GM23248 (cell line): ENCODE measurements at regions not wholly inside any gene's neighbourhood (a gene's known extent, or its start where the extent isn't known, plus 50 kb on each side); places are given as distances from the start of the nearest gene placed in this dataset.

Source experiments
- DNase-seq: peaks from one replicate; pipeline ENCODE4 v3.0.0-alpha.2; 2015
- H2AFZ ChIP-seq: fragments of 200-600 bp; sonication (generic); 2 replicates; pipeline ENCODE4 v1.6.1; 2016; ENCODE audit warnings: antibody characterized with exemption
- H3F3A ChIP-seq: fragments of 200-600 bp; sonication (generic); 2 replicates; pipeline ENCODE4 v1.6.1; 2016; ENCODE audit warnings: mild to moderate bottlenecking, antibody characterized with exemption, mixed run types; ENCODE audit not compliant: insufficient read depth
- H3K27ac ChIP-seq: fragments of 200-600 bp; sonication (generic); 2 replicates; pipeline ENCODE4 v1.5.1; 2016; ENCODE audit warnings: mild to moderate bottlenecking
- H3K27me3 ChIP-seq: fragments of 200-600 bp; sonication (generic); replicated peaks from 2 replicates; pipeline ENCODE4 v1.6.1; 2016; ENCODE audit warnings: mild to moderate bottlenecking; ENCODE audit not compliant: insufficient read depth
- H3K36me3 ChIP-seq: fragments of 200-600 bp; sonication (generic); 2 replicates; pipeline ENCODE4 v1.6.1; 2016; ENCODE audit warnings: low read depth, mild to moderate bottlenecking
- H3K4me1 ChIP-seq: fragments of 200-600 bp; sonication (generic); 2 replicates; pipeline ENCODE4 v1.6.1; 2016; ENCODE audit warnings: mild to moderate bottlenecking; ENCODE audit not compliant: insufficient read depth
- H3K4me2 ChIP-seq: fragments of 200-600 bp; sonication (generic); one replicate; pipeline ENCODE4 v1.6.1; 2016; ENCODE audit warnings: mild to moderate bottlenecking; ENCODE audit not compliant: unreplicated experiment
- H3K4me3 ChIP-seq: fragments of 200-600 bp; sonication (generic); 2 replicates; pipeline ENCODE4 v1.5.1; 2016; ENCODE audit warnings: mild to moderate bottlenecking
- H3K79me2 ChIP-seq: fragments of 200-600 bp; sonication (generic); 2 replicates; pipeline ENCODE4 v1.6.1; 2016; ENCODE audit warnings: mild to moderate bottlenecking; ENCODE audit not compliant: insufficient read depth
- H3K9ac ChIP-seq: fragments of 200-600 bp; sonication (generic); 2 replicates; pipeline ENCODE4 v1.6.1; 2016; ENCODE audit warnings: mild to moderate bottlenecking
- H3K9me2 ChIP-seq: fragments of 200-600 bp; sonication (generic); 2 replicates; pipeline ENCODE4 v1.6.1; 2016; ENCODE audit warnings: mixed run types, mild to moderate bottlenecking, moderate library complexity; ENCODE audit not compliant: insufficient read depth
- H3K9me3 ChIP-seq: fragments of 200-600 bp; sonication (generic); one replicate; pipeline ENCODE4 v1.6.1; 2017; ENCODE audit warnings: low read depth
- H4K20me1 ChIP-seq: fragments of 200-600 bp; sonication (generic); 2 replicates; pipeline ENCODE4 v1.6.0; 2016; ENCODE audit not compliant: insufficient read depth
- EZH2 ChIP-seq: fragments of 200-600 bp; sonication (generic); IDR thresholded peaks from 2 replicates; pipeline ENCODE4 v1.6.1; 2018; ENCODE audit warnings: antibody characterized with exemption, mild to moderate bottlenecking; ENCODE audit not compliant: insufficient read depth, poor library complexity, severe bottlenecking
- EZH2phosphoT487 ChIP-seq: fragments of 200-600 bp; sonication (generic); IDR thresholded peaks from 2 replicates; pipeline ENCODE4 v1.6.1; 2018; ENCODE audit warnings: antibody characterized with exemption, moderate library complexity, mild to moderate bottlenecking, low read depth; ENCODE audit not compliant: insufficient read depth
- whole genome bisulfite sequencing, 2 experiments: methylation state at CpG; one replicate each; pipeline ENCODE4 v1.1.6; 2015 to 2017; ENCODE audit warnings: low lambda C conversion rate in 2 of 2, low coverage in 1 of 2; ENCODE audit errors: missing lambda C conversion rate in 2 of 2; 5-methylcytosine and 5-hydroxymethylcytosine counted together
- in situ Hi-C: fragments of 300-500 bp; cut with MboI; formaldehyde crosslinking; loops from 2 replicates; pipeline ENCODE4 v1.15.0; 2020

DNA sequence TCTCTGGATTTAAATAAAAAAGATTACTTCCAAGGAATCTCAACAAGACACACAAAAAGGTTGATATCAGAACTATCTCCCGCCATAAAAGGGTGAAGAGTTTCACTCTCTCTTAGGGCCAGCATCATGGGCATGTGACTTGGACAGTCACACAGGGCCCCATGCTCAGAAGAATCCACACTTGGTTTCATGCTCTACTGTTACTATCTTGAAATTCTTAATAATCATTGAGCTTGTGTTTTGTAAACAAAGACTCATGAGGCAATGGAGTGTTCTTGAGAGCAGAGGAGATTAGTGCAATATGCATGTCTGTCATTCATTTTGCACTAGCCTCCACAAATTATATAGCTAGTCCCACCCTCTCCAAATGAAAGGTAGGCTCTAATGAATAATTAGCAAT is 58.4 kb downstream of the HMHB1 start:
- Histone ChIP-seq H3K4me1 (no peaks in the 10 kb centered on the region; the same call in 1 of the 2 replicates), H3K4me2 (no peak overlapping the region), H3K27ac (no peak overlapping the region), H3K9me3 (no peaks in the 10 kb centered on the region), H3K9me2 (no peaks in the 10 kb centered on the region), H2AFZ (no peak overlapping the region), H3K79me2 (no peaks in the 10 kb centered on the region), H3K9ac (no peak overlapping the region), H3K4me3 (no peak overlapping the region), H4K20me1 (no peaks in the 10 kb centered on the region), H3F3A (no peaks in the 10 kb centered on the region), H3K36me3 (no peaks in the 10 kb centered on the region), H3K27me3 (no peaks in the 10 kb centered on the region)
- no peak for DNase-seq
- 100% methylated on average over 1 of the region's 1 CpG for WGBS, 2 experiments
- in situ Hi-C loops = no loop called here
- no peak for TF ChIP-seq EZH2phosphoT487
- TF ChIP-seq EZH2 = no peak

DNA sequence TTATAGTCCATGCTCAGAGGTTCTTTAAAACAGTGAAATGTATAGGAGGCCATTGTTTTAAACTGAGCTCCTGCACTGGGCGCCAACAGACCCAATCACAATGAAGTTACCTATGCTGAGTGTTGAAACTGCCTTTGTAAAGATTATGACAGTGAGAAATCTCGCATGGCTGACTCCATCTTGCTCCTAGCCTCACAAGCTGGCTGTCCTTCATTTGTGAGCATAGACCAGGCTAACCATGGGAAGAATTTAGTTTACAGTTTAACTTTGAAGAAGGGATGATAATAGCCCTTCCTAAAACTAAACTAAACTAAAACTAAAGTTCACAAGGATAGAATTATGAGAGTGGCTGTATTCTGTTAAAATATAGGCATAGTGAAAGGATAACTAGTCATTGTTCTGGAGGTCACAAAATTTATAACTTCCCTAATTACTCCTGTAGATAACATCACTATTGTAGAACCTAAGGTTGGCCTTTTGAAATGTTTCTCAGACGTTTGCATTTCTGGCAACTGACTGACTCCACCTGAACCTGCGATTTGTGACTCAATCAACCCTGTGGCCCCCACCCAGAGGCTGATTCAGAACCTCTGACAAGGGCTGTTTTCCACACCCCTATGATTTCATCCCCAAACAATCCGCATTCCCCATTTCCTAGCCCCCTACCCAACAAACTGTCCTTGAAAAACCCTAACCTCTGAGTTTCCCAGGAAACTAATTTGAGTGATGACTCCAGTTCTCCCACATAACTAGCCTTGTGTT is 59.1 kb downstream of the HMHB1 start:
- Histone ChIP-seq H3K27ac (no peak overlapping the region), H4K20me1 (no peaks in the 10 kb centered on the region), H3K9me3 (no peaks in the 10 kb centered on the region), H2AFZ (no peak overlapping the region; the same call in 1 of the 2 replicates), H3K9ac (no peak overlapping the region), H3K27me3 (no peaks in the 10 kb centered on the region), H3K79me2 (no peaks in the 10 kb centered on the region), H3K4me2 (no peak overlapping the region), H3K9me2 (no peaks in the 10 kb centered on the region), H3F3A (no peaks in the 10 kb centered on the region), H3K4me3 (no peak overlapping the region), H3K36me3 (no peaks in the 10 kb centered on the region), H3K4me1 (no peaks in the 10 kb centered on the region; the same call in 1 of the 2 replicates)
- in situ Hi-C loops = no loop called here
- 67% methylated on average over 5 of the region's 5 CpGs for WGBS, 2 experiments
- DNase-seq = peak; percentile 2
- no peak for TF ChIP-seq EZH2phosphoT487
- no peak for TF ChIP-seq EZH2

DNA sequence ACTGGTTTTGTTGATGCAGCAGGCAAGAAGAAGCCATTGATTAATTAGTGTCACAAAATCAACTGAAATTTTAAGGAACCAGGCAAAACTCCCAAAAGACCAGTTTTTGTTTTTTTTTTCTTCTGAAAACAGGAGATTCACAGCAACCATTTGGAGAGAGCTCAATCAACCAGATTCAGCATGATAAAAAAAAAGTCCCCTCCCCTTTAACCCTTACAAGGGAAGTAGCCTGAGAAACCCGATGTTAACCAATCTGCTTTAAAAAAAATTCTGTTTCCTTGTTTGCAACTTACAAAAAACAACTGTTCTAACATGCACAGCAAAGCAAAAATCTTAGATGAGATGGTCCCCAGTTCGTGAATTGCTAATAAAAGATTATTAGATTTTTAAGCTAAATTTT is 59.7 kb downstream of the HMHB1 start:
- WGBS, 2 experiments = 13 to 18% methylated on average over 2 of the region's 2 CpGs
- in situ Hi-C loops = no loop called here
- H4K20me1 ChIP-seq = no peaks in the 10 kb centered on the region
- no peaks in the 10 kb centered on the region for H3K9me2 ChIP-seq
- no peak overlapping the region for H3K4me2 ChIP-seq
- H3K27me3 ChIP-seq = no peaks in the 10 kb centered on the region
- TF ChIP-seq EZH2 = no peak
- no peak for TF ChIP-seq EZH2phosphoT487
- H3K27ac ChIP-seq = no peak overlapping the region
- no peaks in the 10 kb centered on the region for H3K79me2 ChIP-seq
- H2AFZ ChIP-seq = no peak overlapping the region; the same call in 1 of the 2 replicates
- no peak for DNase-seq
- H3K36me3 ChIP-seq = no peaks in the 10 kb centered on the region
- H3K4me1 ChIP-seq = no peaks in the 10 kb centered on the region; the same call in 1 of the 2 replicates
- H3K9me3 ChIP-seq = no peaks in the 10 kb centered on the region
- H3K4me3 ChIP-seq = no peak overlapping the region
- H3K9ac ChIP-seq = no peak overlapping the region
- no peaks in the 10 kb centered on the region for H3F3A ChIP-seq

DNA sequence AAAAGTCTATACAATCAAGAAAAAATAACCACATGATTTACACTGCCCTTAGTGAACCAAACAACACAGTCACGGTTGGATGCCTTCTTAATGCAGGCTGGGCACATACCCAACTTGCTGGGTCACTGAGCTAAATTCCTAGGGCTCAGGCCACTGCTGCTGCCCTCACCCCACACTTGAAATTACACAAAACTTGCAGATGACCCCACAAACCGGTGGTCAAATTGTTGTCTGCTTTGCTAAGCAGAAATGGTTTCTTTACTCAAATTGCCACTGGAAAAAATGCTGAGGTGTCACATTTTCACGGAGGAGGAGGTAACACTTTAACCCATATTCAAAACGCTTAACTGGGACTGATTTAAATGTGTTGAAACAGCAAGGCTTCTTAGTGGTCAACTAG is 62.4 kb downstream of the HMHB1 start:
- no peaks in the 10 kb centered on the region; the same call in 1 of the 2 replicates for H3K4me1 ChIP-seq
- WGBS, 2 experiments = 66 to 67% methylated on average over 4 of the region's 4 CpGs
- no peaks in the 10 kb centered on the region for H3F3A ChIP-seq
- no peak for TF ChIP-seq EZH2phosphoT487
- TF ChIP-seq EZH2 = no peak
- H3K4me3 ChIP-seq = no peak overlapping the region
- H3K4me2 ChIP-seq = no peak overlapping the region
- DNase-seq = peak; percentile 9
- H3K27ac ChIP-seq = no peak overlapping the region
- no peak overlapping the region for H2AFZ ChIP-seq
- no peaks in the 10 kb centered on the region for H3K79me2 ChIP-seq
- H3K27me3 ChIP-seq = no peaks in the 10 kb centered on the region
- in situ Hi-C loops = no loop called here
- no peaks in the 10 kb centered on the region for H3K36me3 ChIP-seq
- no peaks in the 10 kb centered on the region for H3K9me3 ChIP-seq
- H3K9me2 ChIP-seq = no peaks in the 10 kb centered on the region
- H4K20me1 ChIP-seq = no peaks in the 10 kb centered on the region
- no peak overlapping the region for H3K9ac ChIP-seq

DNA sequence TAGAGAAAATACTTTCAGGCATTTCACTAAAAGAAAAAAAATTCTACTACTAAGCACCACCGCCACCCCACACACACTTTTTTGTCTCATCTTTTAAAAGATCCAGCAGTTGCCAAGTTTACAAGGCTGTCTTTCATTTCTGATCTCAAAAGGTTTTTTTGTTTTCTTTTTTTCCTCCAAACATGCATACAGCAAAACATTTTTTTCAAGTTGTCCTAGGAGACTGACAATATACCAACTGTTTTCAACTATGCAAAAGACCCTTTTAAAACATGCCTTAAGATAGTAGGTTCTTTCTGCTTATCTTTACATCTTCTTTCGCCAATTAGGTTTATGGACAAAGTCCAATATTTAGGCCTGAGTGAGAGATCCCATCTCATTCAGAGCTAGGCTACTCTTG is 65.2 kb downstream of the HMHB1 start:
- 96 to 98% methylated on average over 2 of the region's 2 CpGs for WGBS, 2 experiments
- Histone ChIP-seq H3K79me2 (no peaks in the 10 kb centered on the region), H3K9ac (no peak overlapping the region), H4K20me1 (no peaks in the 10 kb centered on the region), H3K9me2 (no peaks in the 10 kb centered on the region), H3K4me1 (no peaks in the 10 kb centered on the region), H3K27ac (no peak overlapping the region), H3F3A (no peaks in the 10 kb centered on the region), H3K27me3 (no peaks in the 10 kb centered on the region), H3K4me3 (no peak overlapping the region), H3K4me2 (no peak overlapping the region), H3K36me3 (no peaks in the 10 kb centered on the region), H3K9me3 (no peaks in the 10 kb centered on the region), H2AFZ (no peak overlapping the region)
- no peak for TF ChIP-seq EZH2phosphoT487
- TF ChIP-seq EZH2 = no peak
- DNase-seq = no peak
- in situ Hi-C loops = no loop called here
